GM19351 (cell line): ENCODE measurements at regions not wholly inside any gene's neighbourhood (a gene's known extent, or its start where the extent isn't known, plus 50 kb on each side); places are given as distances from the start of the nearest gene placed in this dataset.

ENCODE experiments used
- ATAC-seq: cut with Tn5 transposase; IDR thresholded peaks from one replicate; pipeline ENCODE4 v1.9.1; 2021; ENCODE audit warnings: mild to moderate bottlenecking, moderate library complexity; ENCODE audit not compliant: unreplicated experiment

GRCh38 chr17:77851921-77852320, 106.6 kb upstream of the TNRC6C start:
- no peak for ATAC-seq

- ATAC-seq, result no peak
Measured at GRCh38 chr17:77852731-77853130, 105.8 kb upstream of the TNRC6C start.

- ATAC-seq, result no peak
Measured at GRCh38 chr17:77853191-77853977, 105.1 kb upstream of the TNRC6C start.

- ATAC-seq, result no peak
Measured at GRCh38 chr17:77854083-77854758, 104.3 kb upstream of the TNRC6C start.

- no peak for ATAC-seq
Measured at GRCh38 chr17:77854759-77855745, 103.5 kb upstream of the TNRC6C start.

- no peak for ATAC-seq
Measured at GRCh38 chr17:77856551-77857305, 101.8 kb upstream of the TNRC6C start.

- no peak for ATAC-seq
Measured at GRCh38 chr17:77857306-77857555, 101.3 kb upstream of the TNRC6C start.

GRCh38 chr17:77857613-77858012, 100.9 kb upstream of the TNRC6C start:
- ATAC-seq, result no peak

- ATAC-seq, result no peak
Measured at GRCh38 chr17:77858291-77859034, 100.0 kb upstream of the TNRC6C start.

- ATAC-seq, result no peak
Measured at GRCh38 chr17:77859035-77859810, 99.3 kb upstream of the TNRC6C start.

GRCh38 chr17:77861133-77861695, 97.3 kb upstream of the TNRC6C start:
- ATAC-seq, result no peak

GRCh38 chr17:77861981-77862645, 96.4 kb upstream of the TNRC6C start:
- ATAC-seq, result no peak

GRCh38 chr17:77862890-77863813, 95.4 kb upstream of the TNRC6C start:
- no peak for ATAC-seq

- no peak for ATAC-seq
Measured at GRCh38 chr17:77863814-77864161, 94.7 kb upstream of the TNRC6C start.

GRCh38 chr17:77864234-77865111, 94.0 kb upstream of the TNRC6C start:
- no peak for ATAC-seq

GRCh38 chr17:77865112-77865611, 93.3 kb upstream of the TNRC6C start:
- ATAC-seq, result no peak
